H1 (cell line): ENCODE measurements at regions not wholly inside any gene's neighbourhood (a gene's known extent, or its start where the extent isn't known, plus 50 kb on each side); places are given as distances from the start of the nearest gene placed in this dataset.

Experiments used
- CTCF ChIA-PET: fragments of 300-600 bp; sonication (Branson Sonifier 250); formaldehyde crosslinking; loops from one replicate; lab custom pipeline; 2021; ENCODE audit not compliant: partially characterized antibody; lab: Charles Lee
- POLR2A ChIA-PET: fragments of 300-600 bp; sonication (Branson Sonifier 250); formaldehyde crosslinking; loops from one replicate; lab custom pipeline; 2021; ENCODE audit warnings: inconsistent platforms; ENCODE audit not compliant: partially characterized antibody; lab: Charles Lee
- DNase-seq, 2 experiments: peaks; one replicate each; pipeline versions ENCODE4 v3.0.0 to v3.0.0-alpha.2; 2010 to 2022; ENCODE audit warnings: low spot score in 2 of 2, low read depth in 1 of 2, mixed read lengths in 1 of 2
- FAIRE-seq: peaks from 2 replicates; lab custom pipeline; 2011; peaks lifted over from hg19 to GRCh38; lab: Jason Lieb, UNC
- H2AFZ ChIP-seq: 2 replicates; pipeline ENCODE4 v1.8.1; 2012; ENCODE audit warnings: low read length, inconsistent platforms
- H2AK5ac ChIP-seq: 2 replicates; pipeline ENCODE4 v1.6.1; 2013; ENCODE audit warnings: low read depth, low read length
- H2BK120ac ChIP-seq: replicated peaks from 2 replicates; pipeline ENCODE3; 2013; ENCODE audit warnings: low read depth, low read length, inconsistent platforms
- H2BK12ac ChIP-seq: 2 replicates; pipeline ENCODE4 v1.6.1; 2013; ENCODE audit warnings: low read depth, low read length
- H2BK15ac ChIP-seq: 2 replicates; pipeline ENCODE4 v1.6.1; 2013; ENCODE audit warnings: low read length
- H2BK20ac ChIP-seq: 2 replicates; pipeline ENCODE4 v1.6.1; 2013; ENCODE audit warnings: low read length
- H2BK5ac ChIP-seq: 2 replicates; pipeline ENCODE4 v1.6.1; 2013; ENCODE audit warnings: low read depth, low read length
- H3K14ac ChIP-seq: 2 replicates; pipeline ENCODE4 v1.6.1; 2013; ENCODE audit warnings: inconsistent platforms; ENCODE audit not compliant: insufficient read length
- H3K18ac ChIP-seq: 2 replicates; pipeline ENCODE4 v1.6.1; 2013; ENCODE audit warnings: low read length; ENCODE audit errors: extremely low read depth
- H3K23ac ChIP-seq: 2 replicates; pipeline ENCODE4 v1.6.1; 2013; ENCODE audit warnings: inconsistent platforms; ENCODE audit not compliant: insufficient read length
- H3K23me2 ChIP-seq: 2 replicates; pipeline ENCODE4 v1.6.1; 2013; ENCODE audit warnings: low read depth, low read length
- H3K27ac ChIP-seq: 2 replicates; pipeline ENCODE4 v1.6.1; 2011; ENCODE audit warnings: low read depth, low read length, inconsistent platforms
- H3K27me3 ChIP-seq, 4 experiments: replicated peaks in 1 of 4; 1 replicate in 1 of 4; 2 replicates in 3 of 4; pipeline versions ENCODE4 v1.6.1 to v1.8.1; 2011 to 2013; ENCODE audit warnings: low read length in 3 of 4, mild to moderate bottlenecking in 3 of 4, inconsistent platforms in 2 of 4, mixed read lengths in 2 of 4, moderate library complexity in 1 of 4; ENCODE audit not compliant: control insufficient read depth in 3 of 4, insufficient read depth in 3 of 4; ENCODE audit errors: extremely low read depth in 1 of 4
- H3K36me3 ChIP-seq, 4 experiments: 2 replicates each; pipeline versions ENCODE4 v1.6.1 to v1.8.1; 2011 to 2013; ENCODE audit warnings: mild to moderate bottlenecking in 4 of 4, low read length in 3 of 4, moderate library complexity in 2 of 4, control low read depth in 1 of 4, inconsistent platforms in 1 of 4; ENCODE audit not compliant: insufficient read depth in 4 of 4, control insufficient read depth in 2 of 4
- H3K4ac ChIP-seq: replicated peaks from 2 replicates; pipeline ENCODE3; 2013; ENCODE audit warnings: low read length, low read depth, mixed read lengths, inconsistent platforms; ENCODE audit not compliant: insufficient read length
- H3K4me1 ChIP-seq, 4 experiments: replicated peaks in 1 of 4; 1 replicate in 1 of 4; 2 replicates in 3 of 4; pipeline versions ENCODE4 v1.6.1 to v1.8.1; 2011 to 2013; ENCODE audit warnings: low read length in 3 of 4, inconsistent platforms in 2 of 4, mixed read lengths in 1 of 4; ENCODE audit not compliant: insufficient read depth in 4 of 4, control insufficient read depth in 3 of 4
- H3K4me2 ChIP-seq, 2 experiments: 2 replicates each; pipeline versions ENCODE4 v1.6.1 to v1.8.1; 2011 to 2013; ENCODE audit warnings: low read depth in 2 of 2, low read length in 2 of 2, control low read depth in 1 of 2, inconsistent platforms in 1 of 2, mild to moderate bottlenecking in 1 of 2; ENCODE audit not compliant: insufficient read depth in 1 of 2
- H3K4me3 ChIP-seq, 4 experiments: fragments of 200-600, 300-600 bp in 1 of 4; sonication (generic), shearing (Covaris generic), sonication (Bioruptor Twin) in 1 of 4; 2 replicates each; pipeline versions ENCODE4 v1.5.1 to v1.8.1; 2011 to 2016; ENCODE audit warnings: low read length in 4 of 4, low read depth in 3 of 4, control low read depth in 2 of 4, inconsistent platforms in 2 of 4, mild to moderate bottlenecking in 2 of 4, mixed read lengths in 1 of 4, moderate library complexity in 1 of 4; ENCODE audit not compliant: insufficient read depth in 2 of 4; ENCODE audit errors: extremely low read depth in 1 of 4
- H3K56ac ChIP-seq: replicated peaks from 2 replicates; pipeline ENCODE3; 2013; ENCODE audit warnings: low read depth, mild to moderate bottlenecking, mixed read lengths, low read length, inconsistent platforms; ENCODE audit not compliant: insufficient read length
- H3K79me1 ChIP-seq: 2 replicates; pipeline ENCODE4 v1.6.1; 2013; ENCODE audit warnings: low read depth, low read length, control low read depth
- H3K79me2 ChIP-seq, 2 experiments: 2 replicates each; pipeline versions ENCODE4 v1.6.1 to v1.8.1; 2012 to 2013; ENCODE audit warnings: low read length in 2 of 2, mild to moderate bottlenecking in 2 of 2, inconsistent platforms in 1 of 2; ENCODE audit not compliant: insufficient read depth in 2 of 2, control insufficient read depth in 1 of 2
- H3K9ac ChIP-seq, 4 experiments: replicated peaks in 1 of 4; 1 replicate in 1 of 4; 2 replicates in 3 of 4; pipeline versions ENCODE4 v1.6.1 to v1.8.1; 2011 to 2013; ENCODE audit warnings: low read depth in 3 of 4, low read length in 3 of 4, control low read depth in 2 of 4, mild to moderate bottlenecking in 2 of 4, moderate library complexity in 2 of 4, inconsistent platforms in 1 of 4; ENCODE audit errors: extremely low read depth in 1 of 4
- H3K9me3 ChIP-seq, 2 experiments: 2 replicates each; pipeline versions ENCODE4 v1.6.1 to v1.8.1; 2012 to 2013; ENCODE audit warnings: mild to moderate bottlenecking in 2 of 2, moderate library complexity in 2 of 2, control low read depth in 1 of 2, inconsistent platforms in 1 of 2, low read depth in 1 of 2, low read length in 1 of 2, mixed read lengths in 1 of 2; ENCODE audit not compliant: insufficient read depth in 2 of 2
- H4K20me1 ChIP-seq, 2 experiments: replicated peaks in 1 of 2; 2 replicates each; pipeline versions ENCODE3 to v1.8.1; 2011 to 2013; ENCODE audit warnings: inconsistent platforms in 2 of 2, low read length in 2 of 2, mild to moderate bottlenecking in 1 of 2; ENCODE audit not compliant: insufficient read depth in 2 of 2, control insufficient read depth in 1 of 2
- H4K5ac ChIP-seq: 2 replicates; pipeline ENCODE4 v1.6.1; 2013; ENCODE audit warnings: low read length, low read depth, mixed read lengths, inconsistent platforms; ENCODE audit not compliant: insufficient read length
- H4K8ac ChIP-seq: 2 replicates; pipeline ENCODE4 v1.8.0; 2013; ENCODE audit warnings: mild to moderate bottlenecking, moderate library complexity, low read length, inconsistent platforms; ENCODE audit not compliant: insufficient read depth; ENCODE audit errors: extremely low read depth
- H4K91ac ChIP-seq: replicated peaks from 2 replicates; pipeline ENCODE3; 2013; ENCODE audit warnings: low read length, mixed read lengths, inconsistent platforms; ENCODE audit not compliant: insufficient read length
- CREB1 ChIP-seq: IDR thresholded peaks from 2 replicates; pipeline ENCODE4 v1.6.1; 2012; ENCODE audit warnings: inconsistent platforms
- WGBS, 2 experiments: shearing (Covaris generic) in 1 of 2; methylation state at CpG; one replicate each; pipeline versions ENCODE4 v1.1.6 to v1.1.7; 2013 to 2015; ENCODE audit warnings: low lambda C conversion rate in 2 of 2, mixed read lengths in 2 of 2, inconsistent platforms in 1 of 2, low coverage in 1 of 2, missing lambda C conversion rate in 1 of 2; ENCODE audit not compliant: insufficient replicate concordance in 2 of 2, insufficient coverage in 1 of 2, insufficient read length in 1 of 2; ENCODE audit errors: extremely low coverage in 1 of 2, missing lambda C conversion rate in 1 of 2; 5-methylcytosine and 5-hydroxymethylcytosine counted together

DNA sequence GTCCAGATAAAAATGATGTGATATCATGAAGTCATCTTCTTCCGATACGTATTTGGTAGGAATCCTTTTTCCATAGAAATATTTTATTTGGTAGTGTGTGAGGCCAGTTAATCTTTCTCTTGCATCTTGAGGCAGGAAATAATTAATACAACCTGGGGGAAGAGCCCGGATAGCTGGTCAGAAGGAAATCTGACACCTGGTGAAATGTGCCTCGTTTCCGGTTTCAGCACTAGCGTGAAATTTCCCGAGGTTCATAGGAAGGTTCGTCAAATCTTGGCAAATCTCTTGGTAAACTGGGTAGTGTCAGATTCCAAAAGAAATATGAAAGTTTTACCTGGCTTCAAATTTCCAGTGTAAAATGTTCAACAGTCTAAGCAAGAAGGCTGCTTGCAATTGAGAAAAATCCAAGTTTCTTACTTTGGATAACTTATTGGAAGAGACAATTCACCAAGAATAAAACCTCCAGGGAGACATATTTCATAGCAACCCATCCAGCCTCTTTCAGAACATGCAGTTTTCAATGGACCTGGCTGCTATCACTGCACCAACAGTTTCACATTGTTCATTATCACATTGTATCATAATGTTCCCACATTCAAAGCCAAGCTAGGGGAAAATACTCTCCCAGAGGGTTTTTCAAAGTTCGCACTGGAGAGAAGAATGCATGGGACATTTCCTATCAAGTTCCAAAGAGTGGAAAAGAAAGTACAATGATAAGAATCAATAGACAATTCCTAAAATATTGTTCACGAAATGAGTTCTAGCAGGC is 454.5 kb upstream of the CITED2 start:
- no peak overlapping the region for H2BK5ac ChIP-seq
- no peaks in the 10 kb centered on the region for H3K27me3 ChIP-seq
- DNase-seq (no peak), FAIRE-seq (no peak)
- H2AFZ ChIP-seq: no peak overlapping the region
- H3K9ac ChIP-seq: no peak overlapping the region
- ChIA-PET CTCF (no interaction called here), POLR2A (no interaction called here)
- no peaks in the 10 kb centered on the region for H3K79me1 ChIP-seq
- no peak overlapping the region for H3K27ac ChIP-seq
- no peaks in the 10 kb centered on the region for H3K23me2 ChIP-seq
- H2AK5ac ChIP-seq: no peak overlapping the region
- no peak overlapping the region for H3K56ac ChIP-seq
- 94% methylated on average over 10 of the region's 10 CpGs; no CpG with 5 or more reads in 1 of the 2 experiments for WGBS, 2 experiments
- no peak overlapping the region for H3K23ac ChIP-seq
- H4K20me1 ChIP-seq: no peaks in the 10 kb centered on the region
- no peak overlapping the region for H2BK15ac ChIP-seq
- no peak overlapping the region for H2BK20ac ChIP-seq
- no peak for TF ChIP-seq CREB1
- H3K14ac ChIP-seq: no peak overlapping the region
- H2BK120ac ChIP-seq: no peak overlapping the region
- no peaks in the 10 kb centered on the region for H3K9me3 ChIP-seq
- no peak overlapping the region for H3K4me3 ChIP-seq
- no peaks in the 10 kb centered on the region for H3K4me1 ChIP-seq
- no peak overlapping the region for H3K4ac ChIP-seq
- no peak overlapping the region for H4K8ac ChIP-seq
- no peak overlapping the region for H4K91ac ChIP-seq
- no peak overlapping the region for H2BK12ac ChIP-seq
- H4K5ac ChIP-seq: no peak overlapping the region
- H3K36me3 ChIP-seq: no peaks in the 10 kb centered on the region
- no peaks in the 10 kb centered on the region for H3K79me2 ChIP-seq
- no peak overlapping the region for H3K18ac ChIP-seq
- no peak overlapping the region for H3K4me2 ChIP-seq
